Smooth muscle cell (in vitro differentiated cells): ENCODE measurements at regions not wholly inside any gene's neighbourhood (a gene's known extent, or its start where the extent isn't known, plus 50 kb on each side); places are given as distances from the start of the nearest gene placed in this dataset.

ENCODE experiments used
- DNase-seq: peaks from one replicate; lab custom pipeline; 2025; ENCODE audit not compliant: unreplicated experiment; lab: John Stamatoyannopoulos, UW
- H2AFZ ChIP-seq: fragments of 200-600 bp; sonication (generic); 2 replicates; pipeline ENCODE4 v1.6.0; 2016; ENCODE audit warnings: antibody characterized with exemption, low read depth, mild to moderate bottlenecking
- H3F3A ChIP-seq: fragments of 200-600 bp; sonication (generic); 2 replicates; pipeline ENCODE4 v1.6.0; 2017; ENCODE audit warnings: antibody characterized with exemption, low read depth
- H3K27ac ChIP-seq: fragments of 200-600 bp; sonication (generic); 2 replicates; pipeline ENCODE4 v1.5.1; 2016; ENCODE audit warnings: low read depth, mild to moderate bottlenecking
- H3K27me3 ChIP-seq: fragments of 200-600 bp; sonication (generic); 2 replicates; pipeline ENCODE4 v1.6.1; 2016; ENCODE audit warnings: low read depth, mild to moderate bottlenecking
- H3K36me3 ChIP-seq: fragments of 200-600 bp; sonication (generic); 2 replicates; pipeline ENCODE4 v1.5.1; 2016; ENCODE audit warnings: low read depth
- H3K4me1 ChIP-seq: fragments of 200-600 bp; sonication (generic); 2 replicates; pipeline ENCODE4 v1.5.1; 2016; ENCODE audit warnings: low read depth
- H3K4me2 ChIP-seq: fragments of 200-600 bp; sonication (generic); 2 replicates; pipeline ENCODE4 v1.6.0; 2016; ENCODE audit warnings: mild to moderate bottlenecking
- H3K4me3 ChIP-seq: fragments of 200-600 bp; sonication (generic); 2 replicates; pipeline ENCODE4 v1.5.1; 2016; ENCODE audit warnings: mild to moderate bottlenecking
- H3K79me2 ChIP-seq: fragments of 200-600 bp; sonication (generic); 2 replicates; pipeline ENCODE4 v1.6.0; 2016; ENCODE audit warnings: low read depth, mild to moderate bottlenecking
- H3K9ac ChIP-seq: fragments of 200-600 bp; sonication (generic); 2 replicates; pipeline ENCODE4 v1.6.0; 2016; ENCODE audit warnings: low read depth
- H3K9me3 ChIP-seq: fragments of 200-600 bp; sonication (generic); replicated peaks from 2 replicates; pipeline ENCODE4 v1.5.1; 2016; ENCODE audit warnings: low read depth
- H4K20me1 ChIP-seq: fragments of 200-600 bp; sonication (generic); 2 replicates; pipeline ENCODE4 v1.6.0; 2016; ENCODE audit warnings: low read depth
- CTCF ChIP-seq: fragments of 200-600 bp; sonication (generic); IDR thresholded peaks from 2 replicates; pipeline ENCODE4 v1.5.1; 2017; ENCODE audit warnings: borderline replicate concordance, mild to moderate bottlenecking, antibody characterized with exemption; ENCODE audit not compliant: insufficient read depth, poor library complexity, severe bottlenecking
- WGBS: methylation state at CpG from one replicate; pipeline ENCODE4 v1.1.7; 2016; ENCODE audit warnings: low lambda C conversion rate; 5-methylcytosine and 5-hydroxymethylcytosine counted together

- Histone ChIP-seq H3K9ac (no peak overlapping the region), H3F3A (no peaks in the 10 kb centered on the region), H4K20me1 (no peaks in the 10 kb centered on the region), H3K9me3 (no peaks in the 10 kb centered on the region), H3K27ac (no peak overlapping the region), H3K79me2 (no peaks in the 10 kb centered on the region), H3K4me1 (no peaks in the 10 kb centered on the region), H2AFZ (no peak overlapping the region), H3K4me2 (no peak overlapping the region), H3K27me3 (no peaks in the 10 kb centered on the region), H3K36me3 (no peaks in the 10 kb centered on the region), H3K4me3 (no peak overlapping the region)
- TF ChIP-seq CTCF = no peak
- WGBS = 64% methylated on average over 2 of the region's 2 CpGs
- DNase-seq = no peak
Measured at GRCh38 chr7:52877240-52877639, 158.2 kb upstream of the POM121L12 start.

GRCh38 chr7:52876402-52876801 lies 159.0 kb upstream of the POM121L12 start:
- Histone ChIP-seq H3K36me3 (no peaks in the 10 kb centered on the region), H4K20me1 (no peaks in the 10 kb centered on the region), H3K4me3 (no peak overlapping the region), H3K79me2 (no peaks in the 10 kb centered on the region), H3K4me2 (no peak overlapping the region), H3K27me3 (no peaks in the 10 kb centered on the region), H3F3A (no peaks in the 10 kb centered on the region), H3K4me1 (no peaks in the 10 kb centered on the region), H2AFZ (no peak overlapping the region), H3K27ac (no peak overlapping the region), H3K9me3 (no peaks in the 10 kb centered on the region), H3K9ac (no peak overlapping the region)
- no peak for DNase-seq
- no peak for TF ChIP-seq CTCF
- 94% methylated on average over 3 of the region's 3 CpGs for WGBS

- DNase-seq = no peak
- H3K4me1 ChIP-seq = no peaks in the 10 kb centered on the region
- no peaks in the 10 kb centered on the region for H3F3A ChIP-seq
- H4K20me1 ChIP-seq = no peaks in the 10 kb centered on the region
- no peaks in the 10 kb centered on the region for H3K27me3 ChIP-seq
- no peak overlapping the region for H3K9ac ChIP-seq
- 49% methylated on average over 2 of the region's 2 CpGs for WGBS
- no peak overlapping the region for H3K4me3 ChIP-seq
- peaks cover 8% of the 10 kb centered on the region for H3K9me3 ChIP-seq
- H3K27ac ChIP-seq = no peak overlapping the region
- H3K79me2 ChIP-seq = no peaks in the 10 kb centered on the region
- no peak overlapping the region for H3K4me2 ChIP-seq
- peak overlapping the region; percentile 49 for H2AFZ ChIP-seq
- no peak for TF ChIP-seq CTCF
- no peaks in the 10 kb centered on the region for H3K36me3 ChIP-seq
Measured at GRCh38 chr7:52863652-52864051, 171.8 kb upstream of the POM121L12 start.

DNA sequence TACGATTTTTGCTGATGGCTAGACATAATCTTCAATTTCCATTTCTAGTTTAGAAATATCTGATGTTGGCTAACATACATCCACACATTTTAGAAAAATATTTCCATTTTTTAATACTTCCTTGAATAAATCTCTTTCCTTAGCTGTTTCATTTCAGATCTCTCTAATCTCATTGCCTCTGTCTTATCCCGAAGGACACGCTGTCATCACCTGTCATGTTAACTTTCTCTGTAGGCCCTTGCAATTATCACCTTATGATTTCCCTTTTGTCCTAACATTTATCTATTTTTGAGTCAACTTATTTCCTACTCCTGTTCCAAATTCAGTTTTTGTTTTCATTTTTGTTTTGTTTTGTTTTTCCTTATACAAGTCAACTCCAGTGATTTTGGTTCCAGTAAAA lies 173.1 kb upstream of the POM121L12 start:
- Histone ChIP-seq H3K4me2 (no peak overlapping the region), H3K27ac (no peak overlapping the region), H3K9me3 (peaks cover 8% of the 10 kb centered on the region), H3K79me2 (no peaks in the 10 kb centered on the region), H3K27me3 (no peaks in the 10 kb centered on the region), H3K4me3 (no peak overlapping the region), H3K36me3 (no peaks in the 10 kb centered on the region), H4K20me1 (no peaks in the 10 kb centered on the region), H3K4me1 (no peaks in the 10 kb centered on the region), H3K9ac (no peak overlapping the region), H2AFZ (no peak overlapping the region), H3F3A (no peaks in the 10 kb centered on the region)
- TF ChIP-seq CTCF = no peak
- WGBS = 92% methylated on average over 3 of the region's 3 CpGs
- no peak for DNase-seq
